ENCODE measurements at regions not wholly inside any gene's neighbourhood (a gene's known extent, or its start where the extent isn't known, plus 50 kb on each side); places are given as distances from the start of the nearest gene placed in this dataset.

DNA sequence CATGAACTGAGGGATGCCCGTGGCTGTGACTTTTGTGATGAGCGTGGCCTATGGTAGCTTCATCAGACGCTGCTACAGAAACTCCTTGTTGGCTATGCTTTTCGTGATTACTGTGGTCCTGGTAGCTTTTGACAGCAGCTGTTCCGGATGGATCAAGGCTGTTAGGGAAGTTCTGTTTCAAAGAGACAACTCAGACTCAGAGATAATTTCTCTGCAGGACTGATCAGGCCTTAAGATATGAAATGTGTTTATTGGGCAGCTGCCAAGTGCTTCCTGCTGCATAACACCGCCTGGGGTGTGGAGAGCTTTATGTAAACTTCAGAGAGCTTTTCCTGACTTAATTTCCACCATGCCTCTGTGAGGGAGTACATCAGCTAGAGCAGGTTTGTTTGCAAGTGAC is 243.8 kb downstream of the TSN start:
- TF ChIP-seq, protein P1, sequence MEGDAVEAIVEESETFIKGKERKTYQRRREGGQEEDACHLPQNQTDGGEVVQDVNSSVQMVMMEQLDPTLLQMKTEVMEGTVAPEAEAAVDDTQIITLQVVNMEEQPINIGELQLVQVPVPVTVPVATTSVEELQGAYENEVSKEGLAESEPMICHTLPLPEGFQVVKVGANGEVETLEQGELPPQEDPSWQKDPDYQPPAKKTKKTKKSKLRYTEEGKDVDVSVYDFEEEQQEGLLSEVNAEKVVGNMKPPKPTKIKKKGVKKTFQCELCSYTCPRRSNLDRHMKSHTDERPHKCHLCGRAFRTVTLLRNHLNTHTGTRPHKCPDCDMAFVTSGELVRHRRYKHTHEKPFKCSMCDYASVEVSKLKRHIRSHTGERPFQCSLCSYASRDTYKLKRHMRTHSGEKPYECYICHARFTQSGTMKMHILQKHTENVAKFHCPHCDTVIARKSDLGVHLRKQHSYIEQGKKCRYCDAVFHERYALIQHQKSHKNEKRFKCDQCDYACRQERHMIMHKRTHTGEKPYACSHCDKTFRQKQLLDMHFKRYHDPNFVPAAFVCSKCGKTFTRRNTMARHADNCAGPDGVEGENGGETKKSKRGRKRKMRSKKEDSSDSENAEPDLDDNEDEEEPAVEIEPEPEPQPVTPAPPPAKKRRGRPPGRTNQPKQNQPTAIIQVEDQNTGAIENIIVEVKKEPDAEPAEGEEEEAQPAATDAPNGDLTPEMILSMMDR (IDR thresholded peaks at IDR 0.05; ENCODE audit: insufficient read depth in 1 of 2, low read depth in 1 of 2, low read length in 1 of 2, severe bottlenecking in 1 of 2, unreplicated experiment in 1 of 2), result no peak
- ChIA-PET POLR2A (no interaction called here), CTCF (no interaction called here)
- no peak for DNase-seq
- no TSS peak for BruUV-seq (replicated peaks)
- no peaks in the 10 kb centered on the region for H3K27me3 ChIP-seq (replicated peaks; ENCODE audit: control insufficient read depth, insufficient read depth, low read length)
- H3K4me3 Mint-ChIP-seq (ENCODE audit: unreplicated experiment), result no peak overlapping the region
- H3K4me1 ChIP-seq, result no peaks in the 10 kb centered on the region
- no peaks in the 10 kb centered on the region for H3K27me3 Mint-ChIP-seq (ENCODE audit: insufficient read depth, unreplicated experiment)
- H3K36me3 ChIP-seq (ENCODE audit: control insufficient read depth, insufficient read depth, low read length), result no peaks in the 10 kb centered on the region
- no peaks in the 10 kb centered on the region for H3K9me3 Mint-ChIP-seq (ENCODE audit: unreplicated experiment)
- no peak overlapping the region for H3K27ac Mint-ChIP-seq (ENCODE audit: unreplicated experiment)
- intact Hi-C loops (cut with micrococcal nuclease; ENCODE audit: unreplicated experiment), result no loop called here
- no peaks in the 10 kb centered on the region for H3K9me3 ChIP-seq
- no peaks in the 10 kb centered on the region for H3K4me1 Mint-ChIP-seq (ENCODE audit: low read depth, unreplicated experiment)
- no peaks in the 10 kb centered on the region for H3K36me3 Mint-ChIP-seq (ENCODE audit: insufficient read depth, unreplicated experiment)
- no peak overlapping the region for H3K4me3 ChIP-seq (ENCODE audit: low read depth, low read length)

DNA sequence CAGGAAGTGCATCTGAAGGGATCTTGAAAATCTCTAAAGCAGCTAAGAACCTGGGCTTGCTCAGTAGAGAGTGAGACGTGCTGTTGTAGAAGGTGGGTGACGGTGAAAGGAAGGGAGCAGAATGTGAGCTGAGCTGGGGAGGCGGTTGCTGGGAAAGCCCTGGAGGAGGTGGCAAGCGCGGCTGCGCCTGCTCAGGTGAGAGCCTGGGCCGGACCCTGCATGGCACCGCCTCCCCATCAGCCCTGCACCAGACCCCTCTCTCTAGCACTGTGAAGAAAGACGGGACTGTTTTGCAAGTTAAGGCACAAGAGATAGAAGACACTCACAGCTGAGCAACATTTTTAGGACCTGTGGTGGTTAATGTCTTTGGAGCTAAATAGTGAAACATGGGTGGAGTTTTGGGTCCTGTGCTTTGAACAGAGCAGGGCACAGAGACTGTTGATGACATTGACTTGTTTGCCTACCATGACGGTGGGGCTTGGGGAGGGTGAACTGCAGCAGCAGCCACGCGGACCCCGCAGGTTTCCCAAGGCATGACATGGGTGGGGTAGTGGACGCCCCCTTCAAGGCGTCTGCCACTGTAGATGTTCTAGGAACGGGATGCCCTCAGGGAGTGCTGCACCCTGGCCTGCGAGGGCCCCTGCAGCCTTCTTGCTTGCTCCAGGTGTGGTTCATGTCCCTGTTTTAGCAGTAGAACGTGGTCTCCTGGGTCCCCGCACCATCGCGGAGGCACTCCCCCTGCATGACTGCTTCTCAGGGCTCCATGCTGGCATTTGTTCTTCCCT is 245.3 kb downstream of the TSN start:
- Mint-ChIP-seq H3K4me1 (ENCODE audit: low read depth, unreplicated experiment) (peaks cover 3% of the 10 kb centered on the region), H3K9me3 (ENCODE audit: unreplicated experiment) (no peaks in the 10 kb centered on the region), H3K4me3 (ENCODE audit: unreplicated experiment) (no peak overlapping the region), H3K27ac (ENCODE audit: unreplicated experiment) (no peak overlapping the region), H3K27me3 (ENCODE audit: insufficient read depth, unreplicated experiment) (no peaks in the 10 kb centered on the region), H3K36me3 (ENCODE audit: insufficient read depth, unreplicated experiment) (no peaks in the 10 kb centered on the region)
- no peak for DNase-seq
- H3K36me3 ChIP-seq (ENCODE audit: control insufficient read depth, insufficient read depth, low read length), result no peaks in the 10 kb centered on the region
- H3K4me3 ChIP-seq (ENCODE audit: low read depth, low read length), result no peak overlapping the region
- ChIA-PET POLR2A (no interaction called here), CTCF (no interaction called here)
- no peaks in the 10 kb centered on the region for H3K9me3 ChIP-seq
- TF ChIP-seq, protein P1 (IDR thresholded peaks at IDR 0.05; ENCODE audit: insufficient read depth in 1 of 2, low read depth in 1 of 2, low read length in 1 of 2, severe bottlenecking in 1 of 2, unreplicated experiment in 1 of 2), result no peak
- H3K27me3 ChIP-seq (replicated peaks; ENCODE audit: control insufficient read depth, insufficient read depth, low read length), result no peaks in the 10 kb centered on the region
- intact Hi-C loops (cut with micrococcal nuclease; ENCODE audit: unreplicated experiment), result no loop called here
- no TSS peak for BruUV-seq (replicated peaks)
- no peaks in the 10 kb centered on the region for H3K4me1 ChIP-seq

DNA sequence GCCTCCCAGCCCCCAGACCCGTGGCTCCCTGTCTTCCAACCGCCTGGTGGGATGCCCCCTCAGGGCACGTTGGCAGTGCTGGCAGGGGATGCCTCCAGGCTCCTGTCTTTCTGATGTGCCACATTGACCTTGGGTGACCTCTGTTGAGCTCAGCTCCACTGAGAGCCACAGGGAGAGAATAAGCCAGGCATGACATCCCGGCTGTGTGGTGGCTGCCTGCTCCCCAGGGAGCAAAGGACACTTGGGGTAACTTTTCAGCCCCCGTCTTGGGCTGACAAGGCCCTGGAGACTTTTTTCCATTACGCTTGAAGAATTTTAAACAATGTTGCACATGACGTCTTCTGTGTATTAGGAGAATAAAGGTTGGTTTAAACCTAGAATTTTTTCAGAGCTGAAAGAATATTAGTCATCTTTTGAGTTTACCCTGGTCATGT is 246.0 kb downstream of the TSN start:
- Histone ChIP-seq H3K4me3 (ENCODE audit: low read depth, low read length) (no peak overlapping the region), H3K4me1 (no peaks in the 10 kb centered on the region), H3K36me3 (ENCODE audit: control insufficient read depth, insufficient read depth, low read length) (no peaks in the 10 kb centered on the region), H3K27me3 (replicated peaks; ENCODE audit: control insufficient read depth, insufficient read depth, low read length) (no peaks in the 10 kb centered on the region), H3K9me3 (no peaks in the 10 kb centered on the region)
- TF ChIP-seq, protein P1 (IDR thresholded peaks at IDR 0.05; ENCODE audit: insufficient read depth in 1 of 2, low read depth in 1 of 2, low read length in 1 of 2, severe bottlenecking in 1 of 2, unreplicated experiment in 1 of 2), result no peak
- no peaks in the 10 kb centered on the region for H3K36me3 Mint-ChIP-seq (ENCODE audit: insufficient read depth, unreplicated experiment)
- no peaks in the 10 kb centered on the region for H3K9me3 Mint-ChIP-seq (ENCODE audit: unreplicated experiment)
- H3K27me3 Mint-ChIP-seq (ENCODE audit: insufficient read depth, unreplicated experiment), result no peaks in the 10 kb centered on the region
- BruUV-seq (replicated peaks), result no TSS peak
- POLR2A ChIA-PET, result no interaction called here
- no peak overlapping the region for H3K27ac Mint-ChIP-seq (ENCODE audit: unreplicated experiment)
- H3K4me3 Mint-ChIP-seq (ENCODE audit: unreplicated experiment), result no peak overlapping the region
- peaks cover 7% of the 10 kb centered on the region for H3K4me1 Mint-ChIP-seq (ENCODE audit: low read depth, unreplicated experiment)
- CTCF ChIA-PET, result no interaction called here
- intact Hi-C loops (cut with micrococcal nuclease; ENCODE audit: unreplicated experiment), result no loop called here
- no peak for DNase-seq
